CD4-positive, CD25-positive, alpha-beta regulatory T cell (primary cell): ENCODE measurements at regions not wholly inside any gene's neighbourhood (a gene's known extent, or its start where the extent isn't known, plus 50 kb on each side); places are given as distances from the start of the nearest gene placed in this dataset.

Experiments
- ATAC-seq, 2 donors: fragments of 150-1000 bp; cut with Tn5 transposase; one replicate each; pipeline ENCODE4 v1.10.0; 2021; ENCODE audit warnings: low read depth in 2 of 2, moderate number of reproducible peaks in 2 of 2, moderate library complexity in 1 of 2
- DNase-seq, 3 donors: peaks; one replicate each; pipeline versions ENCODE4 v3.0.0 to v3.0.0-alpha.2; 2012 to 2022; ENCODE audit warnings: mixed read lengths in 1 of 3
- H3K27ac ChIP-seq: one replicate; pipeline ENCODE4 v1.7.0; 2013; ENCODE audit warnings: mild to moderate bottlenecking, low read length; ENCODE audit not compliant: insufficient read depth, poor library complexity, severe bottlenecking
- H3K27me3 ChIP-seq: one replicate; pipeline ENCODE4 v1.7.0; 2013; ENCODE audit warnings: low read length; ENCODE audit not compliant: control insufficient read depth, insufficient read depth
- H3K36me3 ChIP-seq: one replicate; pipeline ENCODE4 v1.7.0; 2013; ENCODE audit warnings: mild to moderate bottlenecking, low read length, moderate library complexity; ENCODE audit not compliant: control insufficient read depth, insufficient read depth
- H3K4me1 ChIP-seq: 2 replicates; pipeline ENCODE4 v1.7.0; 2013; ENCODE audit warnings: mild to moderate bottlenecking, low read length; ENCODE audit not compliant: insufficient read depth, control insufficient read depth, poor library complexity, severe bottlenecking
- H3K4me3 ChIP-seq: one replicate; pipeline ENCODE4 v1.7.0; 2013; ENCODE audit warnings: low read depth, mild to moderate bottlenecking, low read length, moderate library complexity
- H3K9me3 ChIP-seq, 2 experiments: 1 replicate in 1 of 2; 2 replicates in 1 of 2; pipeline ENCODE4 v1.7.0; 2013; ENCODE audit warnings: low read length in 2 of 2, mild to moderate bottlenecking in 1 of 2, moderate library complexity in 1 of 2; ENCODE audit not compliant: control insufficient read depth in 2 of 2
- H3K27ac Mint-ChIP-seq, 3 donors: one replicate each; pipeline ENCODE4 v1.8.0; 2020 to 2022; ENCODE audit warnings: mild to moderate bottlenecking in 3 of 3, mixed read lengths in 3 of 3, moderate library complexity in 2 of 3
- H3K27me3 Mint-ChIP-seq: one replicate; pipeline ENCODE4 v1.8.0; 2022; ENCODE audit warnings: mild to moderate bottlenecking, mixed read lengths
- H3K36me3 Mint-ChIP-seq: one replicate; pipeline ENCODE4 v1.8.0; 2020; ENCODE audit warnings: mixed read lengths
- H3K4me1 Mint-ChIP-seq, 4 donors: one replicate each; pipeline ENCODE4 v1.8.0; 2020 to 2022; ENCODE audit warnings: mixed read lengths in 4 of 4, mild to moderate bottlenecking in 1 of 4
- H3K4me3 Mint-ChIP-seq, 4 donors: one replicate each; pipeline ENCODE4 v1.8.0; 2020 to 2022; ENCODE audit warnings: mild to moderate bottlenecking in 4 of 4, mixed read lengths in 4 of 4, moderate library complexity in 3 of 4
- H3K9me3 Mint-ChIP-seq, 7 donors: one replicate each; pipeline ENCODE4 v1.8.0; 2020 to 2022; ENCODE audit warnings: mixed read lengths in 7 of 7, mild to moderate bottlenecking in 3 of 7, moderate library complexity in 2 of 7

GRCh38 chr9:17986595-17986994, 407.7 kb downstream of the SH3GL2 start:
- H3K27me3 Mint-ChIP-seq: no peaks in the 10 kb centered on the region
- Histone ChIP-seq H3K36me3 (no peaks in the 10 kb centered on the region), H3K4me1 (no peaks in the 10 kb centered on the region), H3K27me3 (no peaks in the 10 kb centered on the region), H3K27ac (no peak overlapping the region), H3K4me3 (no peak overlapping the region), H3K9me3 (peaks cover 0 to under 1% of the 10 kb centered on the region in 2 experiments)
- ATAC-seq (no peak), DNase-seq (no peak)
- H3K27ac Mint-ChIP-seq: no peak overlapping the region
- peak overlapping the region in 1 of 4 donors; percentile 27 for H3K4me3 Mint-ChIP-seq
- peaks cover 0 to 5% (median 2%) of the 10 kb centered on the region in 7 donors for H3K9me3 Mint-ChIP-seq
- H3K4me1 Mint-ChIP-seq: no peaks in the 10 kb centered on the region
- H3K36me3 Mint-ChIP-seq: no peaks in the 10 kb centered on the region

- H3K4me1 ChIP-seq: no peaks in the 10 kb centered on the region
- no peaks in the 10 kb centered on the region for H3K9me3 ChIP-seq
- no peaks in the 10 kb centered on the region for H3K4me1 Mint-ChIP-seq
- H3K4me3 Mint-ChIP-seq: no peak overlapping the region
- ATAC-seq (no peak), DNase-seq (no peak)
- no peak overlapping the region for H3K27ac ChIP-seq
- H3K9me3 Mint-ChIP-seq: peaks cover 0 to 4% (median 0%) of the 10 kb centered on the region in 7 donors
- H3K27ac Mint-ChIP-seq: no peak overlapping the region
- no peaks in the 10 kb centered on the region for H3K36me3 ChIP-seq
- no peaks in the 10 kb centered on the region for H3K36me3 Mint-ChIP-seq
- H3K27me3 Mint-ChIP-seq: no peaks in the 10 kb centered on the region
- no peaks in the 10 kb centered on the region for H3K27me3 ChIP-seq
- no peak overlapping the region for H3K4me3 ChIP-seq
Measured at GRCh38 chr9:17987189-17987588, 408.3 kb downstream of the SH3GL2 start.

- Histone ChIP-seq H3K27ac (no peak overlapping the region), H3K27me3 (no peaks in the 10 kb centered on the region), H3K4me3 (no peak overlapping the region), H3K9me3 (no peaks in the 10 kb centered on the region), H3K4me1 (no peaks in the 10 kb centered on the region), H3K36me3 (no peaks in the 10 kb centered on the region)
- Mint-ChIP-seq H3K27ac (no peak overlapping the region), H3K9me3 (peaks cover 0 to 6% (median 0%) of the 10 kb centered on the region in 7 donors), H3K36me3 (no peaks in the 10 kb centered on the region), H3K4me3 (no peak overlapping the region), H3K27me3 (no peaks in the 10 kb centered on the region), H3K4me1 (no peaks in the 10 kb centered on the region)
- ATAC-seq (no peak), DNase-seq (no peak)
Measured at GRCh38 chr9:17988489-17988888, 409.6 kb downstream of the SH3GL2 start.

- H3K9me3 Mint-ChIP-seq: peaks cover 0 to 6% (median 0%) of the 10 kb centered on the region in 7 donors
- H3K4me1 ChIP-seq: no peaks in the 10 kb centered on the region
- H3K4me3 ChIP-seq: no peak overlapping the region
- H3K4me1 Mint-ChIP-seq: no peaks in the 10 kb centered on the region
- H3K27me3 Mint-ChIP-seq: no peaks in the 10 kb centered on the region
- no peak for ATAC-seq
- no peaks in the 10 kb centered on the region for H3K36me3 Mint-ChIP-seq
- DNase-seq: no peak
- H3K27ac ChIP-seq: no peak overlapping the region
- no peak overlapping the region for H3K27ac Mint-ChIP-seq
- H3K36me3 ChIP-seq: no peaks in the 10 kb centered on the region
- H3K27me3 ChIP-seq: no peaks in the 10 kb centered on the region
- H3K9me3 ChIP-seq: no peaks in the 10 kb centered on the region
- H3K4me3 Mint-ChIP-seq: no peak overlapping the region
Measured at GRCh38 chr9:17990602-17991001, 411.7 kb downstream of the SH3GL2 start.

- H3K9me3 ChIP-seq: no peaks in the 10 kb centered on the region
- DNase-seq (no peak), ATAC-seq (no peak)
- peaks cover 0 to 6% (median 0%) of the 10 kb centered on the region in 7 donors for H3K9me3 Mint-ChIP-seq
- H3K36me3 Mint-ChIP-seq: no peaks in the 10 kb centered on the region
- H3K4me3 ChIP-seq: no peak overlapping the region
- no peak overlapping the region for H3K27ac ChIP-seq
- no peak overlapping the region for H3K27ac Mint-ChIP-seq
- no peaks in the 10 kb centered on the region for H3K36me3 ChIP-seq
- H3K4me3 Mint-ChIP-seq: no peak overlapping the region
- no peaks in the 10 kb centered on the region for H3K4me1 Mint-ChIP-seq
- H3K27me3 Mint-ChIP-seq: no peaks in the 10 kb centered on the region
- H3K4me1 ChIP-seq: no peaks in the 10 kb centered on the region
- no peaks in the 10 kb centered on the region for H3K27me3 ChIP-seq
Measured at GRCh38 chr9:17993024-17993423, 414.2 kb downstream of the SH3GL2 start.

GRCh38 chr9:17994695-17995425, 416.0 kb downstream of the SH3GL2 start:
- H3K27ac Mint-ChIP-seq: no peak overlapping the region

GRCh38 chr9:17996728-17997127, 417.9 kb downstream of the SH3GL2 start:
- Histone ChIP-seq H3K36me3 (no peaks in the 10 kb centered on the region), H3K4me1 (no peaks in the 10 kb centered on the region), H3K27ac (no peak overlapping the region), H3K9me3 (no peaks in the 10 kb centered on the region), H3K27me3 (no peaks in the 10 kb centered on the region), H3K4me3 (no peak overlapping the region)
- no peak overlapping the region for H3K27ac Mint-ChIP-seq
- no peak overlapping the region for H3K4me3 Mint-ChIP-seq
- ATAC-seq (no peak), DNase-seq (no peak)
- no peaks in the 10 kb centered on the region for H3K27me3 Mint-ChIP-seq
- peaks cover 0 to 5% (median 0%) of the 10 kb centered on the region in 7 donors for H3K9me3 Mint-ChIP-seq
- no peaks in the 10 kb centered on the region for H3K4me1 Mint-ChIP-seq
- H3K36me3 Mint-ChIP-seq: no peaks in the 10 kb centered on the region

More at GRCh38 chr9:17994695-17995425, 416.0 kb downstream of the SH3GL2 start:
- Histone ChIP-seq H3K27me3 (no peaks in the 10 kb centered on the region), H3K36me3 (no peaks in the 10 kb centered on the region), H3K4me1 (no peaks in the 10 kb centered on the region), H3K9me3 (no peaks in the 10 kb centered on the region), H3K27ac (no peak overlapping the region), H3K4me3 (no peak overlapping the region)
- H3K27me3 Mint-ChIP-seq: no peaks in the 10 kb centered on the region
- no peaks in the 10 kb centered on the region for H3K36me3 Mint-ChIP-seq
- no peak for DNase-seq
- H3K4me3 Mint-ChIP-seq: no peak overlapping the region
- H3K4me1 Mint-ChIP-seq: no peaks in the 10 kb centered on the region
- peaks cover 0 to 8% (median 0%) of the 10 kb centered on the region in 7 donors for H3K9me3 Mint-ChIP-seq
- ATAC-seq: no peak
